K562 (cell line): ENCODE measurements at regions not wholly inside any gene's neighbourhood (a gene's known extent, or its start where the extent isn't known, plus 50 kb on each side); places are given as distances from the start of the nearest gene placed in this dataset.

Experiments
- ATAC-seq: fragments of 200-7000 bp; cut with Tn5 transposase; 3 replicates; pipeline ENCODE4 v1.9.1; 2020; ENCODE audit warnings: moderate library complexity
- BruUV-seq: library from RNA; stranded (reverse); fragments of 400-500 nt; replicated peaks from 2 replicates; lab custom pipeline; 2021; lab: Mats Ljungman, UMichigan
- CTCF ChIA-PET: fragments of 300-600 bp; formaldehyde crosslinking; extraction: SDS; loops from one replicate; lab custom pipeline; 2021; ENCODE audit warnings: low intra/inter-chr PET ratio; lab: Yijun Ruan, JAX
- POLR2A ChIA-PET: fragments of 300-600, 350-650 bp; sonication (Branson Sonifier 250); formaldehyde crosslinking; extraction: SDS; loops from one replicate; lab custom pipeline; 2021; ENCODE audit warnings: antibody characterized with exemption, inconsistent platforms; lab: Yijun Ruan, JAX
- DNase-seq, 4 experiments: peaks; one replicate each; pipeline versions ENCODE4 v3.0.0 to v3.0.0-alpha.2; 2011 to 2018; ENCODE audit warnings: low spot score in 3 of 4, mixed read lengths in 3 of 4; ENCODE audit errors: extremely low read depth in 1 of 4
- FAIRE-seq: peaks from 2 replicates; lab custom pipeline; 2011; peaks lifted over from hg19 to GRCh38; lab: Jason Lieb, UNC
- H2AFZ ChIP-seq: 2 replicates; pipeline ENCODE4 v1.6.0; 2011; ENCODE audit warnings: low read depth, low read length, control low read depth, inconsistent platforms
- H3K27ac ChIP-seq: fragments of 200-600 bp; 3 replicates; pipeline ENCODE4 v1.8.0; 2011; ENCODE audit warnings: low read depth, mild to moderate bottlenecking, control low read depth, inconsistent platforms, low read length, moderate library complexity, mixed read lengths; ENCODE audit errors: extremely low read depth
- H3K27me3 ChIP-seq, 2 experiments: fragments of 300-600 bp in 1 of 2; 2 replicates in 1 of 2; 3 replicates in 1 of 2; pipeline versions ENCODE4 v1.6.0 to v1.8.0; 2011; ENCODE audit warnings: inconsistent platforms in 2 of 2, low read length in 2 of 2, mild to moderate bottlenecking in 1 of 2, mixed read lengths in 1 of 2, moderate library complexity in 1 of 2; ENCODE audit not compliant: control insufficient read depth in 2 of 2, insufficient read depth in 2 of 2
- H3K36me3 ChIP-seq: fragments of 300-600 bp; 3 replicates; pipeline ENCODE4 v1.8.0; 2011; ENCODE audit warnings: mild to moderate bottlenecking, low read length, inconsistent platforms; ENCODE audit not compliant: control insufficient read depth, insufficient read depth
- H3K4me1 ChIP-seq, 2 experiments: fragments of 200-600 bp in 1 of 2; replicated peaks in 1 of 2; 2 replicates in 1 of 2; 3 replicates in 1 of 2; pipeline versions ENCODE4 v1.5.1 to v1.8.0; 2011; ENCODE audit warnings: inconsistent platforms in 2 of 2, low read length in 2 of 2, mild to moderate bottlenecking in 1 of 2, mixed read lengths in 1 of 2, moderate library complexity in 1 of 2; ENCODE audit not compliant: control insufficient read depth in 2 of 2, insufficient read depth in 2 of 2
- H3K4me2 ChIP-seq: 2 replicates; pipeline ENCODE4 v1.6.1; 2011; ENCODE audit warnings: low read length, control low read depth, inconsistent platforms, mixed read lengths; ENCODE audit not compliant: insufficient read depth
- H3K4me3 ChIP-seq: fragments of 200-600 bp; sonication (generic), shearing (Covaris generic); 2 replicates; pipeline ENCODE4 v1.5.1; 2016; ENCODE audit warnings: control low read depth, inconsistent platforms
- H3K79me2 ChIP-seq: fragments of 200-600 bp; 3 replicates; pipeline ENCODE4 v1.8.0; 2011; ENCODE audit warnings: low read length, inconsistent platforms; ENCODE audit not compliant: control insufficient read depth, insufficient read depth
- H3K9ac ChIP-seq, 2 experiments: 2 replicates each; pipeline versions ENCODE4 v1.6.0 to v1.6.1; 2011; ENCODE audit warnings: low read depth in 2 of 2, low read length in 2 of 2, control low read depth in 1 of 2, inconsistent platforms in 1 of 2, mild to moderate bottlenecking in 1 of 2, mixed read lengths in 1 of 2; ENCODE audit not compliant: insufficient read depth in 1 of 2
- H3K9me1 ChIP-seq: one replicate; pipeline ENCODE4 v1.6.0; 2011; ENCODE audit warnings: inconsistent platforms, mild to moderate bottlenecking, low read length, moderate library complexity; ENCODE audit not compliant: control insufficient read depth, insufficient read depth
- H3K9me3 ChIP-seq: replicated peaks from 2 replicates; pipeline ENCODE4 v1.5.1; 2011; ENCODE audit warnings: low read depth, low read length, inconsistent platforms; ENCODE audit not compliant: control insufficient read depth, insufficient read depth
- H4K20me1 ChIP-seq: replicated peaks from 2 replicates; pipeline ENCODE4 v1.6.1; 2011; ENCODE audit warnings: low read length, inconsistent platforms, mixed read lengths; ENCODE audit not compliant: control insufficient read depth, insufficient read depth
- CBX2 ChIP-seq: fragments of 200-600 bp; sonication (generic); IDR thresholded peaks from one replicate; pipeline ENCODE4 v1.6.1; 2012; ENCODE audit warnings: mild to moderate bottlenecking, low read length, inconsistent platforms; ENCODE audit not compliant: insufficient read depth, poor library complexity, severe bottlenecking
- GTF2A2 ChIP-seq: IDR thresholded peaks from 2 replicates; pipeline ENCODE4 v1.6.1; 2016; ENCODE audit warnings: mild to moderate bottlenecking, missing genetic modification characterization, missing compliant biosample characterization
- NR2C1 ChIP-seq, 2 experiments: fragments of 450-650 bp; IDR thresholded peaks; 2 replicates each; pipeline ENCODE4 v1.6.1; 2017; ENCODE audit warnings: mild to moderate bottlenecking in 2 of 2, antibody characterized with exemption in 1 of 2, inconsistent platforms in 1 of 2, missing compliant biosample characterization in 1 of 2, missing genetic modification characterization in 1 of 2
- NR4A1 ChIP-seq, 2 experiments: fragments of 250-450 bp in 1 of 2; fragments of 450-650 bp in 1 of 2; sonication (Bioruptor Pico) in 1 of 2; IDR thresholded peaks; 2 replicates each; pipeline versions ENCODE4 v1.4.0 to v1.6.1; 2016 to 2020; ENCODE audit warnings: mild to moderate bottlenecking in 2 of 2, missing compliant biosample characterization in 1 of 2, missing genetic modification characterization in 1 of 2, moderate library complexity in 1 of 2
- SMAD1 ChIP-seq: fragments of 150-350 bp; IDR thresholded peaks from 2 replicates; pipeline ENCODE4 v1.6.1; 2014; ENCODE audit warnings: low read length, low read depth; ENCODE audit not compliant: partially characterized antibody
- SRF ChIP-seq, 2 experiments: fragments of 250-450, 450-650 bp in 1 of 2; sonication (Bioruptor Pico) in 1 of 2; sonication (generic) in 1 of 2; formaldehyde crosslinking; IDR thresholded peaks; 2 replicates each; pipeline versions ENCODE4 v1.5.0 to v1.5.1; 2020 to 2022; ENCODE audit warnings: mild to moderate bottlenecking in 1 of 2, missing genetic modification reagents in 1 of 2
- ZNF134 ChIP-seq: fragments of 250-450 bp; sonication (Bioruptor Pico); conservative IDR thresholded peaks from 2 replicates; pipeline ENCODE4 v1.4.0; 2020
- ZNF444 ChIP-seq: fragments of 250-450 bp; sonication (Bioruptor Pico); IDR thresholded peaks from 2 replicates; pipeline ENCODE4 v1.4.0; 2020; ENCODE audit warnings: mild to moderate bottlenecking, moderate library complexity
- WGBS: fragments of 100-300 bp; shearing (Covaris generic); methylation state at CpG from one replicate; pipeline ENCODE4 v1.1.6; 2016; ENCODE audit warnings: low coverage, mixed read lengths; ENCODE audit not compliant: insufficient coverage; ENCODE audit errors: missing lambda C conversion rate; 5-methylcytosine and 5-hydroxymethylcytosine counted together
- in situ Hi-C: fragments of 300-500 bp; cut with MboI; formaldehyde crosslinking; loops from 4 replicates; pipeline ENCODE4 v1.15.0; 2018; ENCODE audit warnings: inconsistent platforms, mixed read lengths
- intact Hi-C: fragments of 100-400 bp; cut with micrococcal nuclease; formaldehyde crosslinking; loops from 2 replicates; pipeline ENCODE4 v1.14.2; 2022
- TF ChIP-seq, protein P1 (sequence below), 2 experiments: fragments of 450-650 bp in 1 of 2; sonication (generic) in 1 of 2; formaldehyde crosslinking in 1 of 2; IDR thresholded peaks in 1 of 2; conservative IDR thresholded peaks in 1 of 2; 2 replicates each; pipeline versions ENCODE4 v1.6.1 to v1.8.1; 2016 to 2023; ENCODE audit warnings: mild to moderate bottlenecking in 2 of 2, moderate library complexity in 2 of 2, inconsistent platforms in 1 of 2, missing genetic modification reagents in 1 of 2
- TF ChIP-seq, protein P2 (sequence below): fragments of 450-650 bp; IDR thresholded peaks from 2 replicates; pipeline ENCODE4 v1.6.1; 2016; ENCODE audit warnings: borderline replicate concordance
- TF ChIP-seq, protein P3 (sequence below): fragments of 250-450 bp; sonication (Bioruptor Pico); IDR thresholded peaks from 2 replicates; pipeline ENCODE4 v1.4.0; 2020; ENCODE audit warnings: borderline replicate concordance

DNA sequence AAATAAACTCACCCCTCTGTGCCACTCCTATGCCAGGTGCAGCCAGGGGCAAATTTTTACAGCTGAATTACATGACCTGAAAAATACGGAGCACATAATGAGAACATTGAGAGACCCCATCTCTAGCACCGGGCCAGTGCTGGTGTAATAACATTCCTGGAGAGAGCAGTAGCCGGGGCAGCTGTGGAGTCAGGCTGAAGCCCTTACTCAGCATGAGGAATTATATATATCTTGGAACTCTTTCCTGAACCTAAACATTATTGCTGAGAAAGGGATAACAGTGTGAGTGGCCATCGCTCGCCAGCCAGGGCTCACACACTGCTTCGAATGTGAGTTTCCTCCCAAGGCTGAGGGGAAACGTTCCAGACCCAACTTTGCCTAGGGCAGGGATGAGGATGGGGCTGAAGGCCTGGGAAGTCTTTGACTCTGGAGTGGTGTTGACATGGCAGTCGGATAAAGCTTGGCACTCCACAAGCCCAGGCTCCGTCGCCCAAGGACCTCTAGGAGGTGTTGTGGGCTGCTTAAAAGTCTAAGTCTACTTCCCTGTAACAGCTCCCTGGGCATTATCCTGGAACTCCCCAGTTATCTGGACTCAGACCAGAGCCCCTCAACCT lies 269.8 kb downstream of the CDC5L start:
- ATAC-seq (no peak), FAIRE-seq (no peak), DNase-seq (no peak)
- in situ Hi-C loops (loop anchor here (10.0 kb wide), 2 partner anchors 1057 to 1267 kb away; no protein-coding TSS in a partner anchor), intact Hi-C loops (no loop called here)
- no peaks in the 10 kb centered on the region for H3K9me3 ChIP-seq
- TF ChIP-seq NR2C1 (IDR thresholded peaks at IDR 0.05), result no peak
- no peak for TF ChIP-seq NR2C1 (tag; IDR thresholded peaks at IDR 0.05)
- TF ChIP-seq, protein P1, sequence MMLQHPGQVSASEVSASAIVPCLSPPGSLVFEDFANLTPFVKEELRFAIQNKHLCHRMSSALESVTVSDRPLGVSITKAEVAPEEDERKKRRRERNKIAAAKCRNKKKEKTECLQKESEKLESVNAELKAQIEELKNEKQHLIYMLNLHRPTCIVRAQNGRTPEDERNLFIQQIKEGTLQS (IDR thresholded peaks at IDR 0.05), result no peak
- TF ChIP-seq, protein P1 (CRISPR knock-in tag; conservative IDR thresholded peaks at IDR 0.05), result no peak
- no peak for TF ChIP-seq SMAD1
- TF ChIP-seq, protein P2, sequence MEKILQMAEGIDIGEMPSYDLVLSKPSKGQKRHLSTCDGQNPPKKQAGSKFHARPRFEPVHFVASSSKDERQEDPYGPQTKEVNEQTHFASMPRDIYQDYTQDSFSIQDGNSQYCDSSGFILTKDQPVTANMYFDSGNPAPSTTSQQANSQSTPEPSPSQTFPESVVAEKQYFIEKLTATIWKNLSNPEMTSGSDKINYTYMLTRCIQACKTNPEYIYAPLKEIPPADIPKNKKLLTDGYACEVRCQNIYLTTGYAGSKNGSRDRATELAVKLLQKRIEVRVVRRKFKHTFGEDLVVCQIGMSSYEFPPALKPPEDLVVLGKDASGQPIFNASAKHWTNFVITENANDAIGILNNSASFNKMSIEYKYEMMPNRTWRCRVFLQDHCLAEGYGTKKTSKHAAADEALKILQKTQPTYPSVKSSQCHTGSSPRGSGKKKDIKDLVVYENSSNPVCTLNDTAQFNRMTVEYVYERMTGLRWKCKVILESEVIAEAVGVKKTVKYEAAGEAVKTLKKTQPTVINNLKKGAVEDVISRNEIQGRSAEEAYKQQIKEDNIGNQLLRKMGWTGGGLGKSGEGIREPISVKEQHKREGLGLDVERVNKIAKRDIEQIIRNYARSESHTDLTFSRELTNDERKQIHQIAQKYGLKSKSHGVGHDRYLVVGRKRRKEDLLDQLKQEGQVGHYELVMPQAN, result no peak
- TF ChIP-seq NR4A1 (CRISPR knock-in tag; IDR thresholded peaks at IDR 0.05), result no peak
- no peak for TF ChIP-seq NR4A1 (tag; IDR thresholded peaks at IDR 0.05)
- no peak for TF ChIP-seq ZNF134 (CRISPR knock-in tag)
- no peak for TF ChIP-seq SRF (CRISPR knock-in tag; IDR thresholded peaks at IDR 0.05)
- no peak for TF ChIP-seq GTF2A2 (tag)
- TF ChIP-seq, protein P3, sequence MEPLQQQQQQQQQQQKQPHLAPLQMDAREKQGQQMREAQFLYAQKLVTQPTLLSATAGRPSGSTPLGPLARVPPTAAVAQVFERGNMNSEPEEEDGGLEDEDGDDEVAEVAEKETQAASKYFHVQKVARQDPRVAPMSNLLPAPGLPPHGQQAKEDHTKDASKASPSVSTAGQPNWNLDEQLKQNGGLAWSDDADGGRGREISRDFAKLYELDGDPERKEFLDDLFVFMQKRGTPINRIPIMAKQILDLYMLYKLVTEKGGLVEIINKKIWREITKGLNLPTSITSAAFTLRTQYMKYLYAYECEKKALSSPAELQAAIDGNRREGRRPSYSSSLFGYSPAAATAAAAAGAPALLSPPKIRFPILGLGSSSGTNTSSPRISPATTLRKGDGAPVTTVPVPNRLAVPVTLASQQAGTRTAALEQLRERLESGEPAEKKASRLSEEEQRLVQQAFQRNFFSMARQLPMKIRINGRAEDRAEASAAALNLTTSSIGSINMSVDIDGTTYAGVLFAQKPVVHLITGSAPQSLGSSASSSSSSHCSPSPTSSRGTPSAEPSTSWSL, result no peak
- no peak for TF ChIP-seq ZNF444
- TF ChIP-seq CBX2, result no peak
- 0 out of 5 replicates have a peak, but pooled peaks cover 0 to 4% of the 10 kb centered on the region in 2 experiments for H3K4me1 ChIP-seq
- no peaks in the 10 kb centered on the region for H3K9me1 ChIP-seq
- no peak overlapping the region for H3K27ac ChIP-seq
- no peak overlapping the region for H2AFZ ChIP-seq
- POLR2A ChIA-PET, result interaction anchor here (0.7 to 1.1 kb wide), 2 partner anchors 11 to 15 kb away, joined by 3 read pairs; no protein-coding TSS in a partner anchor
- WGBS, result under 1% methylated on average over 10 of the region's 10 CpGs
- BruUV-seq, result no TSS peak
- H3K4me2 ChIP-seq, result no peak overlapping the region
- H3K36me3 ChIP-seq, result no peaks in the 10 kb centered on the region
- CTCF ChIA-PET, result no interaction called here
- H4K20me1 ChIP-seq, result peaks cover 4% of the 10 kb centered on the region; the same call in 1 of the 2 replicates
- no peak overlapping the region for H3K4me3 ChIP-seq
- H3K9ac ChIP-seq, result no peak overlapping the region
- H3K79me2 ChIP-seq, result no peaks in the 10 kb centered on the region
- peaks cover 14 to 69% of the 10 kb centered on the region in 2 experiments; a peak in 4 of 5 replicates for H3K27me3 ChIP-seq
